Embryonic facial prominence (tissue), 1 donor: ENCODE measurements at regions not wholly inside any gene's neighbourhood (a gene's known extent, or its start where the extent isn't known, plus 50 kb on each side); places are given as distances from the start of the nearest gene placed in this dataset.

Source experiments
- DNase-seq: peaks from one replicate; pipeline ENCODE4 v3.0.0-alpha.2; 2016; ENCODE audit errors: extremely low spot score

DNA sequence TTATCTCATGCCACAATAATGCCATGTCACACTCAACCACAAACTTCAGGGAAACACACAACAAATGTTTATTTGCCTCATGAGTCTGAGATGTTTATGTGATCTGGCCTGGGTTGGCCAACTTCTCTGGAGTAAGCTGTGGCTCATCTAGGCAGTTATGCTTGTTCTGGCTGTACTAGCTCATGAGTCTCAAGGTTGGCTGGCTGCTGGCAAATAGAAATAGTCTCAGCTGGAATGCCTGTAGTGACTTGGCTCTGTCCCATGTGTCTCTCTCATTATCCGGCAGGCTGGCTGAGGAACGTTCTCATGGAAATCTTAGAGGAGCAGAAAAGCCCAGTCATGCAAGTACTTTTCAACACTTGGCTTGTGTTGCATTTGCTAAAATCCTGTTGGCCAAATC lies 234.9 kb upstream of the CDH2 start:
- DNase-seq = no peak

DNA sequence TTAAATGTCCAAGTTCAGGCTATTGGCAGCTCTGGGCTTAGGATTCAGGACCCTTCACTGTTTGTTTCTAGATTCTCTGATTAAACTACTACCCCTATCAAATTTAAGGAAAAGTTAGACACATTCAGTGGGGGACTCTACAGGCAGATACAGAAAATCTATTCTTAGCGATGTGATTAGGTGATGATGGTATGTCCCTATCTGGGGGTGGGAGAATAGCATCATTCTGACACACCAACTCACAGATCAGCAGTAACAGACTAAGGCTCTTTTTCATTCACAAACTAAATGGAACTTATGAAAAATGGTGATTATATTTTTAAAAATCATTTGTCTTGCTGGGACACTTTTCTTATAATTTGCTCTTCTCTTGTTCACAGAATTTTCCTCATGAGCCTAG lies 232.9 kb upstream of the CDH2 start:
- DNase-seq = no peak

DNA sequence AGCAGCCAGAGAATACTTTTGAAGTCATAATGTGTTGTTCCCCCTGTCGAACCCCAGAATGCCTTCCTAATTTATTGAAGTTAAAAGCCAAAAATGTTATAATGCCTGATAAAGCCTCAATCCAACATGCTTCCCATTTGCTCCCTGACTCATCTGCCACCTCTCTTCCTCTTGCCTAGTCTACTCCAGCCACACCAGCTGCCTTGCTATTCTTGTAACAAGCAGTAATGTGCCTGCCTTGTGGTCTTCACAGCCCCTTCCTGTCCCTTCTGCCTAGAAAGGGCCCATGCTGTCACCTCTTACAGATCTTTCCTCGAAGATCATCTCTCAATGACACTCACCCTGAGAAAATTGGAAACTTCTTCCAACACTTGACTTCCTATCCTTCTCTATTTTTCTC lies 231.6 kb upstream of the CDH2 start:
- no peak for DNase-seq

DNA sequence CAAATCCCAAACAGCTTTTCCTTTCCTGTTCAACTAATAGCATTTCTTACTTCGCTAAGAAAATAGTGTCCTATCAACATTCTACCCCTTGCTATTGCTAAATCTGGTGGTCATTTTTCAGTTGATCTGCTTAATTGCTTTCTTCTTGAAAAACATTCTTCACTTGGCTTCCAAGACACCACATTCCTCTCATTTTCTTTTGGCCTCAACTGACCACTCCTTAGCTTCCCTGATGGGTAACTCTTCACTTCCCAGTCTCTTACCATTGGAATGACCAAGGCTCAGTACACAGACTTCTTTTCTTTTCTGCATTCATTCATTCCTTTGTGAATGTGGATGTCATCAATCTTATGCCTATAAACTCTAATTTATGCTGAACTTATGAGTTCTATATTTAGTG lies 230.8 kb upstream of the CDH2 start:
- no peak for DNase-seq

DNA sequence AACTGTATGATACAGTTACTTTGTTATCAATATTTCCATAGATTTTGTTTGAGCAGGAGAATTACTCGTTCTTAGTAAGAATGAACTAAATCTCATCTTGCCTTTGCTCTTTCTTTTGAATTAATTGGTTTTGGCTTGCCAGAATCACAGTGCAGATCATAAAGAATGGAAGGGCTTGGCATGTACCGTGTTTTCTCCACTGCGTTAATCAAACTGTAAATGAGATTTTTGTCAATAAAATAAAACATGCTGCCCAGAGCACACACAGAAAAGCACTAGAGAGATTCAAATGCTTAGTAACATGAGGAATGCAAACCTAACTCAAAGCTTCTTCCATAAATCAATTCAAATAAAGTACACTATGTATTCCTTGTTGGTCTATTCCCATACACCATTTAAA lies 229.6 kb upstream of the CDH2 start:
- DNase-seq = no peak

DNA sequence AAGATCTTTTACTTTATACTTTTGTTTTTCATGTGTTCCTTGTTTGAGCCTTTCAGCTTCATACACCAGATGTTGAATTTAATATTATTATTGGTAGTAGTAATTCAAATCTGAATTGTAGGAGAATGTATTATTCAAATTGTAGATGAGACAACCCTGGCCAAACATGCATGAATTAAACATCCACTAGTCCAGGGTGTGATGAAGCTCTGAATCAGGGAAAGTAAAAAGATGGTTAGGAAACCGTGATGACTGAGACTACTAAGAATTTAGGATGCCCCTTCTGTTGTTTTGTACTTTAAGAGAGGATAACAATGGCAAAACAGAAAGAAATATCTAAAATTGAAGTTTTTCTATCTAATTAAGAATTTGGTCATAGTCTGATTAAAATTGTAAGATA lies 227.8 kb upstream of the CDH2 start:
- no peak for DNase-seq

DNA sequence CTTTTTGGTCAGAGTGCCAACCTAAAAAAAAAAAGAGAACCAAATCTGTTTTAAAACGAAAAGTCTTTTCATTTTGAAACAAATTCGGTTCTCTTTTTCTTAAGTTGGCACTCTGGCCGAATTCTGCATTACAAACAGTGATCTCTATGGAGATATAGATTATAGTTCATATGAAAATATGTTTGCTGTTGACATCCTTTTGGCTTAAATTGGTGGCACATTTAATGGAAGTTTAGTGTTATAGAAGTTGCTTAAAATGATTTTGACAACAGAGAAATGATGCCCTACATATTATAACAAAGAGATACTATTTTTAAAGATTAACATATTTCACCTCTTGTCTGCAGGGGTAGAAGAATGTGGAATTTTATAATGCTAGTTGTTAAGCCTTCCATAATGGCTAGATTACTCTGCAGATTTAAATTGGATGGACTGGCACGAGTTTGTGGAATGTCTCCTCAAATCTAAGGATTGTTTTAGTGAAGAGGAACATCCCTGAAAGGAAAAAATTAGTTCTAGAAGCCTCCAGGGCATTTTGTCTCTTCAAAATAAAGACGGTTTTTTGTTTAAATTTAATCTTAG lies 222.9 kb upstream of the CDH2 start:
- DNase-seq = no peak

DNA sequence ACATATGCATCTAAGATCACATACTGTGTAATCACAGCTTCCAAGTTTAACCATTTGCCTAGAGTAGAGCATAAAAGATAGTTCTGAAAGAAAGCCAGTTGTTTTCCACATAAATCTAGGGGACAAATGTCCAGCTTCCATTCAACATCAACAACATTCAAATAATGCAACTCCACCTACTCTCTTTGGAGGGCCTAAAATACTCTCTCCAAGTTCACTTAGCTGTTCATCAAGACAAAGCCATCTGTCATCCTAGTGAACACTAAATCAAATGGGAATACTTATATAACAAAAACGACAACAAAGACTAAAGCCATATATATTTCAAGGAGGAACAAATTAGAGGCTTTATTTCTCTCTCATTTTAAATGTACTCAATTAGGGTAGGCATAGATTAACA lies 221.5 kb upstream of the CDH2 start:
- no peak for DNase-seq

DNA sequence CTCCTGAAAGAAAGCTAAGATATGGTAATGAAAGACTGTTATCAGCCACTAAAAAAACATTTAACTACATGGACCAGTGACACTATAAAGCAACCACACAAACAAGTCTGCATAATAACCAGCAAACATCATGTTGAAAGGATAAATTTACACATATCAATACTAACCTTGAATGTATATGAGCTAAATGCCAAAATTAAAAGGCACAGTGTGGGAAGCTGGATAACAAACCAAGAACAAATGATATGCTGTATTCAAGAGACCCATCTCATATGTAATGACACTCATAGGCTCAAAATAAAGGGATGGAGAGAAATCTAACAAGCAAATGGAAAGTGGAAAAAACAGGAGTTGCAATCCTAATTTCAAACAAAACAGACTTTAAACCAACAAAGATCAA lies 213.1 kb upstream of the CDH2 start:
- no peak for DNase-seq

DNA sequence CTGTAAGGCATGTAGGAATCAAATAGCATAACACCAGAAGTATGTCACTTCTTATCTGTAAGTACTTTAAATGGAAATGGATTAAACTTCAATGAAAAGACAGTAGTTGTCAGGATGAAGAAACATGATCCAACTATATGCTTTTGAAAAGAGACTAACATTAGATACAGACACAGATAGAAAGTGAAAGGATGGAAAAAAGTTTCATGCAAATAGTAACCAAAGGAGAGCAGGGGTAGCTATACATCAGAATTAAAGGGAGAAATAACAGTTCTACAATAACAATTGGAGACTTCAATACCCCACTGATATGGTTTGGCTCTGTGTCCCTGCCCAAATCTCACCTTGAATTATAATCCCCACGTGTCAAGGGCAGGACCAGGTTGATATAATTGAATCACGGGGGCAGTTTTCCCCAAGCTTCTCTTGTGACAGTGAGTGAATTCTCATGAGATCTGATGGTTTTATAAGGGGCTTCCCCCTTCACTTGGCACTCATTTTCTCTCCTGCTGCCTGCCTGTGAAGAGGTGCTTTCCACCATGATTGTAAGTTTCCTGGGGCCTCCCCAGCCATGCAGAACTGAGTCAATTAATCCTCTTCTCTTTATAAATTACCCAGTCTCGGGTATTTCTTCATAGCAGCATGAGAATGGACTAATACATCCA lies 205.4 kb upstream of the CDH2 start:
- no peak for DNase-seq

DNA sequence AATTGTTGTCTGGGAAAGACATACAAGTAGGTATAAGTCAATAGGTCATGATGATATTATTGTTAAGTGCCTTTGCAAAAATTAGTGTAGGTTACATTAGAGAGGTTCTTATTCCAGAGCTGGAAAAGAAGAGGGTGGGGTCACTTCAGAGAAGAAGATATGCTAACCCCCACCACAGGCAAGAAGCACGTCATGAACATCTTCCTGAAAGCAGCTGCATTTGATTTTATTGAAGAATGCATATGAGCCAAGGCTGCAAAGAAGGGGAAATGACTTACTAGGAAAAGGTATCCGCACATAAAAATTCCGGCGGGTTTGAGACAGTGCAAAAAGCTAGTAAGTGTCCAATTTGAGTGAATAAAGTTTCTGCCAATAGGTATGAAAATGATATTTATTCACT lies 195.3 kb upstream of the CDH2 start:
- DNase-seq = peak; percentile 9

DNA sequence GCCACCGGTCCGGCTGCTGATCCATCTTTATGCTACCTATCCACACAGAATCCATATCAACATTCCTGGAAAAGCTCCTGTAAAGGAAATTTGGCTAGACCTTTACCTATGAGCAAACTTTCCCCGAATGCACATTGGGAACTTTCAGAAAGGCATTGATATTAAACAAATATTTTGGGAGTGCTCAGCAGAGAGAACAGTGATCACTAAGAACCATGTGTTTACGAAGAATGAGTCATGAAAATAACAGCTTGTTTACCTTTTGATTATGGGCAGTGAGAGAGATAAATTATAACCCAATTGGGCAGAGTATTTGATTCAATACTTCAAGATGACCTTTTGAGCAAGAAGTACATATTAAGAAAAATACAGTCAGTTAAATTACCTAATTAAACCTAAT lies 189.7 kb upstream of the CDH2 start:
- DNase-seq = no peak

DNA sequence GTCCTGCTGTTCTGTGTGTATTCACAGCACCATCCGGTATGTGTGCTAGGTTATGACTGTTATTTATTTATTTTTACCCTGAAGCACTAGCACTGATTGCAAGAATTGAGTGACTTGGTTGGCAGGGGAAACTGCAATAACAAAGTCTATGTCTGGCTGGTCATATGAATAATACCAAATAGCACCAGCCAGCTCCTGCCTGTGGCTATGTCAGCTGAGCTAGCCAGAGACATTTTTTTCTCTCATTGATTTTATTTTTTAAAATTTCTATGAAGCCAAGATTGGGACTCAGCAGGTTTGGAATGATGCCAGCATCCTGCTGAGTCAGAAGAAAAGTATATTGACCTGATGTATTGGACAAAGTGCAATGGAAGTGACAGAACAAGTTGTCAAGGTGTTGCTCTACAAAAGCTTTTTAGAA lies 188.5 kb upstream of the CDH2 start:
- no peak for DNase-seq

DNA sequence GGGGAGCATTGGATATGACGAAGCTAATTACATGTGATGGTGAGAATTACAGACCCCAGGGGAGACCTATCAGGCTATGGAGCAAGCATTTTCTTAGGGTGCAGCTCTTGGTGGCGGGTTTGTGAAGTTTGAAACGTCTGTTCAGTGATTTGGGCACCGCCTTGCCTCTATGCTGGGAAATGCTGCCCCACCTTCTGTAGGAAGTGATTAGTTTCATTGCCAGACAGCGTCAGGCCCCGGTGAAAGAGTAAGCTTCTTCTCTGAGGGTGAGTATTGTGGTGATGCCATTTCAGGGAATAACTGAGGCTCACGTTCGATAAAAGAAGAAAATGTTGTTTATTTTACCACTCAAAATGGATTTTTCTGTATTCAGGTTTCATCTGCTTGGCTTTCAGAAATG lies 186.2 kb upstream of the CDH2 start:
- no peak for DNase-seq

DNA sequence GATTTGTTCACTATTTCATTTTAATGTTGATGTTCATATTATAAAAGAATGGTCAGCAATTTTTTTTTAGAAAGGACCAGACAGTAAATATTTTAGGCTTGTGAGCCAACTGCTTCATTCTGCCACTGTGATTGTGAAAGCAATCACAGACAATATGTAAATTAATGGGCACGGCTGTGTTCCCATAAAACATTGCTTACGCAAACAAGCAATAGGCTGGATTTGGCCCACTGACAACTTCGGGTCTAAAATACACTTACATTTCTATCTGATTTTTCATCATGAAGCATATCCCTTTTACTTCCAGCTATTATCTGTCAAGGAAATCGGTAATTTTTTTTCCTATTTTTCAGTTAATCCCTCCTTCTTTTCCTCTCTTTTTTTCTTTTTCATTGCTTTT lies 182.2 kb upstream of the CDH2 start:
- DNase-seq = no peak

DNA sequence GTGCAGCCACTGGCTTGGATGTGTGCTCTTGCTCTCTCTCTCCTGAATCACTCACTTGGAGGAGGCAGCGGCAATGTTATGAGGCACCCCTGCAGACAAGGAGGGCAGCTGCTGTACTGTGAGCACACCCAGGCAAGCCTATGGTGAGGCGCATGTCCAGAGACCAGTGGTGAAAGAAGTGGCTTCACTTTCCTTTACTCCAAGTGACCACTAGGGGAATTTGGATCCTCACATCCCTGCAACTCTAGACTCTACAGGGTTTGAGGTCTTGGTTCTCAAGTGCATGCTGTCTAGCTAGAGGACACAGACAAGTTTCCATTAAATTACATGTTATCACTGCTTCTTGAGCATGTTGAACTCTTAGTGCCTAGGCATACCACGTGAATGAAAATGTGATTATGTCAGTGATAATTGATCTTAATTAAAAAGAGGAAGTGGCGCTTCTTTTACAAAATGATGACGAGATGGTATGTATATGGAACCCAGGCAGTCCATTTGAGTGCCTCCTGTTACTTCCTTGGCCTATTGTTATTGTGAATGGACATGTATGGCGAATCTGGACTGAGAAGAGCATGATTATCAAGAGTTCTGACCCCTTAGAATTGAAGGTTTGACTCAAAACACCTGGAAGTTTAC lies 181.0 kb upstream of the CDH2 start:
- DNase-seq = no peak

DNA sequence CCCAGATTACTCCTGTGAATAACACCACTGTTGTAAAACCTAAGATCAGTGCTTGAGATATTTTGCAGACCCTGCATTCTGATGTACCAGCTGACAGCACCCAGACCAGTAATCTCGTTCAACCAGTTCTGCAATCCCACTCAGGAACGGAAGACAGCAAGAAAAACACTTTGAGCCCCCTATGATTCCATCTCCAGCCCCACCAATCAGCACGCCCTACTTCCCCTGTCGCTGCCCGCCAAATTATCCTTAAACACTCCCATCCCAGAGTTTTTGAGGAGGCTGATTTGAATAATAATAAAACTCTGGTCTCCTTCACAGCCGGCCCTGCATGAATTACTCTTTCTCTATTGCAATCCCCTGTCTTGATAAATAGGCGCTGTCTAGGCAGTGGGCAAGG lies 173.9 kb upstream of the CDH2 start:
- no peak for DNase-seq

DNA sequence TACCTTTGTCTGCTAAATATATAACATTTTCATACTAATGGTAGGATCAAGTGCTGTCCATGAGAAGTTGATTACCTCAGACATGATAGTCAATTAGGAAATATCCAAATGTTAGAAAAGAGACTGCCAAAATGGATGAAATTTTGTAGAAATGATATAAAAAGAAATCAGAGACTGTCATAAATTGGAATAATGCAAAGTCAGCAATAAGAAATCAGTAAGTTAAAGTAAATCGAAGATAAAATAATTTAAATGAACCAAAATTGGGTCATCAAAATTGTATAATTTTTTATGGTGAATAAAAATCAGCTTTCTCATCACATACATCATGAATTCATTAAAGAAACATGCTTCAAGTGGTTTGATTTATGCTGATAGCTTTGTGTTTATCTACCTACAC lies 165.3 kb upstream of the CDH2 start:
- no peak for DNase-seq

DNA sequence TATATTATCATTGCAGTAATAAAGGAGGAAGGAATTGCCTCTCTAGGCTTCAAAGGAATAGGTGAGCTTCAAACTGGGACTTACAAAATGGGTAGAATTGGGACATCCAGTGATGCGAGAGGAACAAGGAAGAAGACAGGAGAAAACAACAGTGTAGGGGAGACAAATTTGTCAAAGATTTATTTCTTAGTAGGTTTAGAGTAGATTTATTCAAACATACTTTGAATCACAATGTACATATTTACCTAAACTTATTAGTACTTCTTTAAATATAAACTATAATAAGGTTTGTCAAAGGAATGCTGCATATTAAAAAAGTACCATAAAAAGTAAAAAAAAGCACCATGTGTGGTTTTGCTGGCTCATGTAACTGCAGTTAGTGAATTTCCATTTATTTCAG lies 161.4 kb upstream of the CDH2 start:
- DNase-seq = no peak

DNA sequence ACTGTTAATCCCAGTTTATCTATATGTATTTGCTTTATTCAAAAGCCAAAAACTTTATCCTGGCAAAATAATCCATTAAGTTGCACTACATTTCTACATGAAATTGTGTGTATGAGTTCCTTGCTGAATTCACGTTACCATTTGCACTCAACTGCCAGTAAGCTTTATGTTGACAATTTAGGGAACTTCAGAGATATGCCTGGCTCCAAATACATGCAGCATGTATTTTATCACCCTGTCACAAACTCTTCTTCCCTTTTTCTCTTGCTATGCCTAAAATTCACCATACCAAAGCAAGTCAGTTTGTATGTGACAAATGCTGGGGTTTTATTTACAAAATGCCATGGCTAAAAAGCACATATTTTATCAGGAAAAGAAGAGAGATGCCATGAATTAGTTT lies 157.6 kb upstream of the CDH2 start:
- DNase-seq = no peak

DNA sequence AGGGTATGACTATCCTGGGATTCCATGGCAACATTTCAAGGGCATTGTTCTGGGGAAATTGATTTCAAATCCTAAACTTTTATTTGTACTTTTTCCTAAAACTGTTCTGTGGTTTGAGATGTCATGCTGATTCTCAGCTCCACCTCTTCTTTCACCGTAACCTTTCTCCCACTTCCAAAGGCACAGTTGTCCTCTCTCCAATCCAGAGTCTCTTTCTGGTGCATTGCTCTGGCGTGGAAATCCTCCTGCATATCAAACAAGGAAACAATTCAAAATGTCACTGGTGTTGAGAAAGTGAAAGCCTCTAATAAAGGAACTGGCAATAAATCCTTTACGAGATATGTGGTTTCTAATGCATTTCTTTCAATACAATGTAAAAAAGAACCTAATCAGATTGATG lies 155.1 kb upstream of the CDH2 start:
- no peak for DNase-seq

DNA sequence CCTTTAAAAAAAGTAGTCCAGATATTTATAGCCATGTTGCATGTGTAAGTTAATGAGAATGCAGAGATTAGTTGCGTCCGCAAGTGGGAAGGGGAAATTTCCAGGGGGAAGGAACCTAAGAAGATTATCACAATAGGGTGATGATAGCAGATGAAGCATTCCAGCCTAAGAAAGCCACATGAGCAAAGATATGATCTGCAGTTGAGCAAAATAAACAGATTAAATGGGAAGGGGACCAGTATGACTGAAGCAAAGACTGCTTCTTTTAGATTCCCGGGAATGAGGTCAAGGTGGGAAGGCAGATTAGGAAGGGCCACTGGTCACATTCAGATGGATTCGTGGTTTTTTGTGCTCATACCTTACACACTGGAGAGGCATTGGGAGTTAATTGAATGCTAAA lies 154.6 kb upstream of the CDH2 start:
- DNase-seq = no peak

DNA sequence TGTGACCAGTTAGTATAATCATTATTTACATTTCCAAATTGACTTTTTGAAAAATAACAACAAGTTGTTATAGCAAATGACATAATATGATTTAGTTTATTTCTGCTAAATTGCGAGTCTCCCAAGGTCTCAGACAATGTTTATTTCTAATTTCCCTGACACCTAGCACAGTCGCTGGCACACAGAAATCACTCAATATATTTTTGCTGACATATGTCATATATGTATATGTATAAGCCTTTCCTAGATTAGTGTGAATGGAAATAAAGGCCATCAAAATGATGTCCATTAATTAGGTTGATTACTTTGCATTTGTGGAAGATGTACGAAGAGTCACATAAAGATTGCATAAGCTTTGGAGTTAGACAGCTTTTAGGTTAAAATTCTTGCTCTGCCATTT lies 136.7 kb upstream of the CDH2 start:
- DNase-seq = no peak

DNA sequence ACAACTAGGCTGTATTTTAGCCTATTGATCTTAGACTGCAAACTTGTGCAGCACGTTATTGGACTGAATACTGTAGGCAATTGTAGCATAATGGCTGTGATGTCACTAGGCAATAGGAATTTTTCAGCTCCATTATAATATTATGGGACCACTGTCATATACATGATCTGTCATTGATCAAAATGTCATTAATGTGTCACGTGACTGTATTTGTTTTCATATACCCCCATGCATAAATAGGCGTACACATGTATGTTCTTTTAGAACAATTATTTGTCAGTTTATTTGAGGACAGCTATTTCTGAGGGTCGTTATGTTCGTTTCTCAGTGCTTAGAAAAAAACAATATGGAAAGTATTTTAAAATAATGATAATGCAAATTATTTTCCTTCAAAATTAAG lies 111.9 kb upstream of the CDH2 start:
- no peak for DNase-seq
